Suprapubic skin (tissue), 4 donors: ENCODE measurements at regions not wholly inside any gene's neighbourhood (a gene's known extent, or its start where the extent isn't known, plus 50 kb on each side); places are given as distances from the start of the nearest gene placed in this dataset.

Experiments used
- DNase-seq, 2 donors: peaks; one replicate each; pipeline ENCODE4 v3.0.0-alpha.2; 2019; ENCODE audit warnings: low spot score in 2 of 2
- H3K27ac ChIP-seq: fragments of 200-600 bp; sonication (generic); one replicate; pipeline ENCODE4 v1.5.1; 2019
- H3K27me3 ChIP-seq: fragments of 200-600 bp; sonication (generic); one replicate; pipeline ENCODE4 v1.5.1; 2019
- H3K36me3 ChIP-seq: fragments of 200-600 bp; sonication (generic); one replicate; pipeline ENCODE4 v1.5.1; 2019
- H3K4me1 ChIP-seq: fragments of 200-600 bp; sonication (generic); one replicate; pipeline ENCODE4 v1.5.1; 2019
- H3K4me3 ChIP-seq: fragments of 200-600 bp; sonication (generic); one replicate; pipeline ENCODE4 v1.5.1; 2019; ENCODE audit warnings: mild to moderate bottlenecking
- H3K9me3 ChIP-seq: fragments of 200-600 bp; sonication (generic); one replicate; pipeline ENCODE4 v1.5.1; 2019
- CTCF ChIP-seq, 2 donors: fragments of 200-600 bp in 1 of 2; fragments of 450-650 bp in 1 of 2; sonication (generic) in 1 of 2; IDR thresholded peaks; one replicate each; pipeline ENCODE4 v1.5.1; 2016 to 2019; ENCODE audit warnings: antibody characterized with exemption in 2 of 2, mild to moderate bottlenecking in 1 of 2, moderate library complexity in 1 of 2
- EP300 ChIP-seq: sonication (generic); formaldehyde crosslinking; IDR thresholded peaks from one replicate; pipeline ENCODE4 v1.6.1; 2017; ENCODE audit warnings: antibody characterized with exemption
- POLR2A ChIP-seq, 2 donors: fragments of 450-650 bp; IDR thresholded peaks; one replicate each; pipeline ENCODE4 v1.6.1; 2017; ENCODE audit warnings: antibody characterized with exemption in 2 of 2, mild to moderate bottlenecking in 2 of 2, moderate library complexity in 2 of 2
- POLR2AphosphoS5 ChIP-seq, 3 donors: sonication (generic); formaldehyde crosslinking; IDR thresholded peaks; one replicate each; pipeline ENCODE4 v1.6.1; 2017; ENCODE audit warnings: antibody characterized with exemption in 3 of 3
- WGBS: methylation state at CpG from one replicate; pipeline ENCODE4 v1.1.5; 2018; 5-methylcytosine and 5-hydroxymethylcytosine counted together

- H3K4me3 ChIP-seq = no peak overlapping the region
- no peaks in the 10 kb centered on the region for H3K9me3 ChIP-seq
- 77% methylated on average over 4 of the region's 4 CpGs for WGBS
- H3K36me3 ChIP-seq = no peaks in the 10 kb centered on the region
- H3K4me1 ChIP-seq = no peaks in the 10 kb centered on the region
- no peak overlapping the region for H3K27ac ChIP-seq
- no peaks in the 10 kb centered on the region for H3K27me3 ChIP-seq
- DNase-seq = no peak
- no peak for TF ChIP-seq EP300
- TF ChIP-seq POLR2A (IDR thresholded peaks at IDR 0.05) = no peak
- no peak for TF ChIP-seq CTCF (IDR thresholded peaks at IDR 0.05)
- no peak for TF ChIP-seq POLR2AphosphoS5 (IDR thresholded peaks at IDR 0.05)
Observed at GRCh38 chr1:228923973-228924686, 188.9 kb downstream of the RHOU start.

GRCh38 chr1:228925691-228926090, 190.4 kb downstream of the RHOU start:
- Histone ChIP-seq H3K9me3 (no peaks in the 10 kb centered on the region), H3K4me1 (no peaks in the 10 kb centered on the region), H3K27ac (no peak overlapping the region), H3K27me3 (no peaks in the 10 kb centered on the region), H3K4me3 (no peak overlapping the region), H3K36me3 (no peaks in the 10 kb centered on the region)
- TF ChIP-seq EP300 (no peak), POLR2A (IDR thresholded peaks at IDR 0.05) (no peak), POLR2AphosphoS5 (IDR thresholded peaks at IDR 0.05) (no peak), CTCF (IDR thresholded peaks at IDR 0.05) (no peak)
- DNase-seq = no peak
- WGBS = 93% methylated on average over 3 of the region's 3 CpGs

GRCh38 chr1:228927421-228927820, 192.1 kb downstream of the RHOU start:
- 75% methylated on average over 4 of the region's 4 CpGs for WGBS
- Histone ChIP-seq H3K4me3 (no peak overlapping the region), H3K27me3 (no peaks in the 10 kb centered on the region), H3K27ac (no peak overlapping the region), H3K4me1 (no peaks in the 10 kb centered on the region), H3K9me3 (no peaks in the 10 kb centered on the region), H3K36me3 (no peaks in the 10 kb centered on the region)
- no peak for TF ChIP-seq POLR2A (IDR thresholded peaks at IDR 0.05)
- TF ChIP-seq CTCF (IDR thresholded peaks at IDR 0.05) = no peak
- no peak for TF ChIP-seq POLR2AphosphoS5 (IDR thresholded peaks at IDR 0.05)
- no peak for DNase-seq

- Histone ChIP-seq H3K36me3 (no peaks in the 10 kb centered on the region), H3K27me3 (no peaks in the 10 kb centered on the region), H3K27ac (no peak overlapping the region), H3K9me3 (no peaks in the 10 kb centered on the region), H3K4me3 (no peak overlapping the region), H3K4me1 (no peaks in the 10 kb centered on the region)
- TF ChIP-seq POLR2AphosphoS5 (IDR thresholded peaks at IDR 0.05) = no peak
- WGBS = 82% methylated on average over 12 of the region's 12 CpGs
- no peak for DNase-seq
Observed at GRCh38 chr1:228927946-228928898, 192.9 kb downstream of the RHOU start.

GRCh38 chr1:228929476-228930027, 194.3 kb downstream of the RHOU start:
- DNase-seq = no peak
- WGBS = 94% methylated on average over 4 of the region's 4 CpGs
- no peak overlapping the region for H3K4me3 ChIP-seq
- H3K27me3 ChIP-seq = no peaks in the 10 kb centered on the region
- no peaks in the 10 kb centered on the region for H3K9me3 ChIP-seq
- no peak for TF ChIP-seq EP300
- TF ChIP-seq POLR2A (IDR thresholded peaks at IDR 0.05) = no peak
- TF ChIP-seq POLR2AphosphoS5 (IDR thresholded peaks at IDR 0.05) = no peak
- TF ChIP-seq CTCF (IDR thresholded peaks at IDR 0.05) = no peak
- no peaks in the 10 kb centered on the region for H3K36me3 ChIP-seq
- H3K27ac ChIP-seq = no peak overlapping the region
- no peaks in the 10 kb centered on the region for H3K4me1 ChIP-seq
